AG04450 (cell line): ENCODE measurements at regions not wholly inside any gene's neighbourhood (a gene's known extent, or its start where the extent isn't known, plus 50 kb on each side); places are given as distances from the start of the nearest gene placed in this dataset. TPM values are rescaled to one million over a fixed set of nuclear protein-coding genes. Genes with fewer than 3 reads are reported as not detected.

Experiments used
- small RNA-seq: library from RNA; depleted of rRNA; stranded (forward); fragments of <200 nt; gene quantifications from one replicate; pipeline ENCODE3, GENCODE V24; 2012; ENCODE audit warnings: low read depth; ENCODE audit not compliant: insufficient read length

Small RNA genes in the stretch of these regions (small RNA-seq; reads per million reads assigned to genes)
- gene RF00017: not detected
